DND-41 (cell line): ENCODE measurements at regions not wholly inside any gene's neighbourhood (a gene's known extent, or its start where the extent isn't known, plus 50 kb on each side); places are given as distances from the start of the nearest gene placed in this dataset.
"Not testable (repeated sequence)": the region's sequence is repeated elsewhere in the genome, so short reads cannot be mapped to it uniquely, and the experiment has no call there.

Experiments
- EZH2 ChIP-seq: IDR thresholded peaks from 3 replicates; pipeline ENCODE4 v1.6.1; 2012; ENCODE audit warnings: borderline replicate concordance, low read depth, mild to moderate bottlenecking, moderate library complexity, low read length, inconsistent platforms; ENCODE audit not compliant: severe bottlenecking
- TF ChIP-seq, protein P1 (sequence below): IDR thresholded peaks from 2 replicates; pipeline ENCODE4 v1.5.1; 2012; ENCODE audit warnings: borderline replicate concordance, low read length, moderate library complexity, mild to moderate bottlenecking; ENCODE audit not compliant: poor library complexity, severe bottlenecking; ENCODE audit errors: extremely low read depth

DNA sequence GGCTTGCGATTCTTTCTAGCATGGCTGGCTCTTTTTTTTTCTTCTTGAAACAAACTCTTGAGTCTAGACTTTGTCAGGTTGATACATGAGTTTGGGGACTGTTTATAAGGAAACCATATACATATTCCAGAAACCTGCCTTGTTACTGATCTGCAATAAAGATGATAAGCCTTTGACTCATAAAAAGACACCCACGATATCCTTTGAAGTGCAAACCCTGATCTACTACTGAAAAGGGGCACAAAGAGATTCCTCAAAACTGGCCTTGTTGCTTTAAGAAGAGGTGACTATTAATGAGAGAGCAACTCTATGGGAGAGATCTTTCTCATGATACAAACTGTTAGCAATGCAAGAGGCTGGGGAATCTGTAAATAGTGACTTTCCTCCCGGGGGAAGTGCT, 247.1 kb downstream of the ANKRD30B start:
- TF ChIP-seq, protein P1, sequence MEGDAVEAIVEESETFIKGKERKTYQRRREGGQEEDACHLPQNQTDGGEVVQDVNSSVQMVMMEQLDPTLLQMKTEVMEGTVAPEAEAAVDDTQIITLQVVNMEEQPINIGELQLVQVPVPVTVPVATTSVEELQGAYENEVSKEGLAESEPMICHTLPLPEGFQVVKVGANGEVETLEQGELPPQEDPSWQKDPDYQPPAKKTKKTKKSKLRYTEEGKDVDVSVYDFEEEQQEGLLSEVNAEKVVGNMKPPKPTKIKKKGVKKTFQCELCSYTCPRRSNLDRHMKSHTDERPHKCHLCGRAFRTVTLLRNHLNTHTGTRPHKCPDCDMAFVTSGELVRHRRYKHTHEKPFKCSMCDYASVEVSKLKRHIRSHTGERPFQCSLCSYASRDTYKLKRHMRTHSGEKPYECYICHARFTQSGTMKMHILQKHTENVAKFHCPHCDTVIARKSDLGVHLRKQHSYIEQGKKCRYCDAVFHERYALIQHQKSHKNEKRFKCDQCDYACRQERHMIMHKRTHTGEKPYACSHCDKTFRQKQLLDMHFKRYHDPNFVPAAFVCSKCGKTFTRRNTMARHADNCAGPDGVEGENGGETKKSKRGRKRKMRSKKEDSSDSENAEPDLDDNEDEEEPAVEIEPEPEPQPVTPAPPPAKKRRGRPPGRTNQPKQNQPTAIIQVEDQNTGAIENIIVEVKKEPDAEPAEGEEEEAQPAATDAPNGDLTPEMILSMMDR: not testable (repeated sequence)
- not testable (repeated sequence) for TF ChIP-seq EZH2
